Stimulated activated naive B cell treated with anti-CD40 and anti-IgM and Interleukin-4, amounts not matched to agents 10 μg/mL and 1 μg/mL and 100 μg/mL, for 72 hours (primary cell): ENCODE measurements at regions not wholly inside any gene's neighbourhood (a gene's known extent, or its start where the extent isn't known, plus 50 kb on each side); places are given as distances from the start of the nearest gene placed in this dataset.

ENCODE experiments used
- ATAC-seq, 2 donors: fragments of 150-1000 bp; cut with Tn5 transposase; replicated peaks; 2 replicates each; pipeline ENCODE4 v1.10.0; 2021; ENCODE audit warnings: moderate library complexity in 1 of 2
- DNase-seq: peaks from one replicate; pipeline ENCODE4 v3.0.0; 2021
- H3K27ac Mint-ChIP-seq: one replicate; pipeline ENCODE4 v1.8.0; 2022; ENCODE audit warnings: mild to moderate bottlenecking, mixed read lengths
- H3K27me3 Mint-ChIP-seq, 2 donors: one replicate each; pipeline ENCODE4 v1.8.0; 2022; ENCODE audit warnings: mixed read lengths in 2 of 2
- H3K36me3 Mint-ChIP-seq, 2 donors: one replicate each; pipeline ENCODE4 v1.8.0; 2022; ENCODE audit warnings: mixed read lengths in 2 of 2, mild to moderate bottlenecking in 1 of 2
- H3K4me1 Mint-ChIP-seq, 2 donors: one replicate each; pipeline ENCODE4 v1.8.0; 2022; ENCODE audit warnings: mixed read lengths in 2 of 2, mild to moderate bottlenecking in 1 of 2
- H3K4me3 Mint-ChIP-seq, 2 donors: one replicate each; pipeline ENCODE4 v1.8.0; 2022; ENCODE audit warnings: mild to moderate bottlenecking in 2 of 2, mixed read lengths in 2 of 2, moderate library complexity in 1 of 2
- H3K9me3 Mint-ChIP-seq, 2 donors: one replicate each; pipeline ENCODE4 v1.8.0; 2022; ENCODE audit warnings: mixed read lengths in 2 of 2, mild to moderate bottlenecking in 1 of 2

DNA sequence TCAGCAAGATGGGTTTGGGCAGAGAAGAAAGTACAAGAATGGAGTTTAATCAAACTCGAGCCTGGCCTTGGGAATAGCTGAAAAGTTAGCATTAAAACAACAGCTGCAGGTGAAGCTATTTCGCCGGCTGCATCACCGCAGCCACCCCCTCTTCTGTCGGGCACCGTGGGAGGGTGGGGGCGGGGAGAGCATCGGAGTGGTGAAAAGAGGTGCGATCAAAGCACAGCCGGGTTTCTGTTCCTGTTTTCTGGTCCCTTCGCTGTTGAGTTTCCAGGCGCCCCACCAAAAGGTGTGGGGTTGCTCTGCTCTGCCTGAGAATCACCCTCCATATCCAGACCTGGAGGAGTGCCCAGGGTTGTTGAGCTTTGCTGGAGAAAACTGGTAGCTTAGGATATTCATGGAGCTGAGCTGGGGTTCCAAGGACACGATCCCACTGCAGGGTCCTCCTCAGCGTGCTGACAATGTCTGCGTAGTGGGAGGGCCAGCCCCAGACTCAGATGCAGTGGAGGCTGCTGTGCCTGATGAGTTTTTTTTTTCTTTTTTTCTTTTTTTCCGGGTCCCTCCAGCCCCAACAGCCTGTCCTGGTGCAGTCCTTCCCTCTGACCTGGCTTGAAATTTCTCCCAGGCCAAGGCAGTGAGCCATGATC is 127.5 kb upstream of the C1orf174 start:
- Mint-ChIP-seq H3K4me1 (peaks cover 34 to 64% of the 10 kb centered on the region in 2 donors), H3K4me3 (peak overlapping the region; percentile 49 to 57), H3K9me3 (peaks cover 0 to 12% of the 10 kb centered on the region in 2 donors), H3K27ac (peak overlapping the region; percentile 31), H3K36me3 (peaks cover 9% of the 10 kb centered on the region in 2 donors), H3K27me3 (no peaks in the 10 kb centered on the region)
- ATAC-seq (peak; percentile 98), DNase-seq (peak; percentile 78)

GRCh38 chr1:4028139-4028501 is 128.0 kb upstream of the C1orf174 start:
- Mint-ChIP-seq H3K27me3 (peaks cover 0 to 3% of the 10 kb centered on the region in 2 donors), H3K4me3 (peak overlapping the region in 1 of 2 donors; percentile 57), H3K27ac (peak overlapping the region; percentile 31), H3K36me3 (peaks cover 9% of the 10 kb centered on the region in 2 donors), H3K9me3 (peaks cover 0 to 12% of the 10 kb centered on the region in 2 donors), H3K4me1 (peaks cover 39 to 64% of the 10 kb centered on the region in 2 donors)
- no peak for DNase-seq
- ATAC-seq: no peak

- no peak for DNase-seq
- peaks cover 43 to 64% of the 10 kb centered on the region in 2 donors for H3K4me1 Mint-ChIP-seq
- H3K36me3 Mint-ChIP-seq: peaks cover 9% of the 10 kb centered on the region in 2 donors
- peaks cover 0 to 5% of the 10 kb centered on the region in 2 donors for H3K27me3 Mint-ChIP-seq
- peaks cover 0 to 10% of the 10 kb centered on the region in 2 donors for H3K9me3 Mint-ChIP-seq
- no peak overlapping the region for H3K27ac Mint-ChIP-seq
- no peak overlapping the region for H3K4me3 Mint-ChIP-seq
- no peak for ATAC-seq
Observed at GRCh38 chr1:4029376-4029775, 129.3 kb upstream of the C1orf174 start.

GRCh38 chr1:4032571-4032970 is 132.5 kb upstream of the C1orf174 start:
- Mint-ChIP-seq H3K27ac (no peak overlapping the region), H3K27me3 (peaks cover 0 to 5% of the 10 kb centered on the region in 2 donors)

DNA sequence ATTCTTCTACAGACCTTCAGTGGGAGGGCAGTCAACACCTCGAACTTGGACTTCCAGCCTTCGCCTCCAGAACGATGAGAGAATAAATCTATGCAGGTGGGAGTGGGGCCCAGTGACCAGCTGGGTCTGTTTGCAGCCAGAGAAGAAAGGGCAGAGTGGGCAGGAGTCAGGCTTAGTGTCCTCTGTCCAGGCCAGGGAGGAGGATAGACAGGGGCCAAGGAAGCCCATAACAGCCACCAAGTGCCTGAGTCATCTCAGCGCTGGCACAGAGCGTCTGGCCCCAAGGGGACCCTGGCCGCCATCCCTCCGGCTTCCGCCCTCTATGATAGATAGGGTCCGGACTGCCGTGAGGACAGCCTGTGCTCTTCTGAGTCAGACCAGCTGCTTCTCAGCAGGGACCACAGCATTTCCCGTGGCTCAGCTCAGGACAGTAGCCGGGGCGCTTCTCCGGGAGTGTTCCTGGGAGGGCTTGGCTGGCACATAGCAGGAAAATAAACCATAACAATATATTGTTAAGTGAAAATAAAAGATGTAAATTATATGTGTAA is 133.1 kb upstream of the C1orf174 start:
- H3K27ac Mint-ChIP-seq: no peak overlapping the region
- no peak overlapping the region for H3K4me3 Mint-ChIP-seq
- H3K27me3 Mint-ChIP-seq: peaks cover 0 to 5% of the 10 kb centered on the region in 2 donors
- peaks cover 24 to 33% of the 10 kb centered on the region in 2 donors for H3K4me1 Mint-ChIP-seq
- peaks cover 6 to 7% of the 10 kb centered on the region in 2 donors for H3K36me3 Mint-ChIP-seq
- no peak for ATAC-seq
- H3K9me3 Mint-ChIP-seq: peaks cover 0 to 10% of the 10 kb centered on the region in 2 donors
- DNase-seq: no peak

More at GRCh38 chr1:4032571-4032970, 132.5 kb upstream of the C1orf174 start:
- peaks cover 0 to 10% of the 10 kb centered on the region in 2 donors for H3K9me3 Mint-ChIP-seq
- ATAC-seq (no peak), DNase-seq (no peak)
- H3K36me3 Mint-ChIP-seq: peaks cover 6 to 7% of the 10 kb centered on the region in 2 donors
- H3K4me1 Mint-ChIP-seq: peaks cover 30 to 35% of the 10 kb centered on the region in 2 donors
- no peak overlapping the region for H3K4me3 Mint-ChIP-seq

GRCh38 chr1:4033713-4034112 is 133.6 kb upstream of the C1orf174 start:
- Mint-ChIP-seq H3K4me1 (peaks cover 21 to 31% of the 10 kb centered on the region in 2 donors), H3K4me3 (no peak overlapping the region), H3K9me3 (peaks cover 0 to 10% of the 10 kb centered on the region in 2 donors), H3K36me3 (peaks cover 6 to 7% of the 10 kb centered on the region in 2 donors), H3K27me3 (peaks cover 0 to 5% of the 10 kb centered on the region in 2 donors), H3K27ac (no peak overlapping the region)
- ATAC-seq: no peak
- DNase-seq: no peak

- Mint-ChIP-seq H3K4me1 (peaks cover 17 to 24% of the 10 kb centered on the region in 2 donors), H3K27me3 (peaks cover 0 to 5% of the 10 kb centered on the region in 2 donors)
Observed at GRCh38 chr1:4034318-4034887, 134.3 kb upstream of the C1orf174 start.

GRCh38 chr1:4044967-4045366 is 144.9 kb upstream of the C1orf174 start:
- no peak overlapping the region for H3K27ac Mint-ChIP-seq
- H3K4me3 Mint-ChIP-seq: no peak overlapping the region
- H3K36me3 Mint-ChIP-seq: peaks cover 0 to under 1% of the 10 kb centered on the region in 2 donors
- ATAC-seq (peak; percentile 76 to 79), DNase-seq (no peak)
- H3K27me3 Mint-ChIP-seq: peaks cover 0 to 7% of the 10 kb centered on the region in 2 donors
- H3K4me1 Mint-ChIP-seq: peaks cover 38 to 53% of the 10 kb centered on the region in 2 donors
- peaks cover 0 to 5% of the 10 kb centered on the region in 2 donors for H3K9me3 Mint-ChIP-seq

More at GRCh38 chr1:4034318-4034887, 134.3 kb upstream of the C1orf174 start:
- peaks cover 5 to 11% of the 10 kb centered on the region in 2 donors for H3K9me3 Mint-ChIP-seq
- DNase-seq: no peak
- H3K36me3 Mint-ChIP-seq: peaks cover 3 to 11% of the 10 kb centered on the region in 2 donors
- no peak overlapping the region for H3K4me3 Mint-ChIP-seq
- no peak overlapping the region for H3K27ac Mint-ChIP-seq
- no peak for ATAC-seq

DNA sequence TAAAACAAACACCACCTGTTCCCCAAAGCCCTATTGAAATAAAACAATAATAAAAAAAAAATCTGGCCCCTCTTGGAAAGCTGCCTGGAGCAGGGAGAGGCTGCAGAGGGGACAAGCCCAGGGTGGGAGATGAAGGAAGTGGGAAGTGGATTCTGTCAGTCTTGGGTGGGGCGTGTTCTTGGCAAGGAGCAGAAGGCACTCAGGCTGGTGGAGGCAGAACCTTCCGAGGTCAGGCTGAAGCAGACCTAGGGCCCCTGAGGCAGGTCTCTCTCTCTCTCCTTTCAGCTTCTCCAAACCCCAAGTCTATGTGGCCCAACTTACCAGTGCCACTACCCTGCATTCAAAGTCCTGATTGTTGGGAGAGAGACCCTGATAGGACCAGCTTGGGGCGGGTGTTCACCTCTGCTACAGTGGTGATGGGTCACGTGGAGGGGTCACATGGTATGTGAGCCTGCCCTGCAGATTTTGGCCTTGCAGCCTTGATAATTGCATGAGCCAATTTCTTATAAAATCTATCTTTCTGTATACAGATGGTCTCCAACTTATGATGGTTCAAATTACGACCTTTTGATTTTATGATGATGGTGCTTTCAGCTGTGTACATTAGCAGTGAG is 145.4 kb upstream of the C1orf174 start:
- ATAC-seq: peak; percentile 26 to 31

GRCh38 chr1:4046836-4047461 is 146.9 kb upstream of the C1orf174 start:
- Mint-ChIP-seq H3K36me3 (no peaks in the 10 kb centered on the region), H3K9me3 (no peaks in the 10 kb centered on the region), H3K27me3 (peaks cover 0 to 8% of the 10 kb centered on the region in 2 donors), H3K27ac (peak overlapping the region; percentile 51), H3K4me1 (peaks cover 38 to 57% of the 10 kb centered on the region in 2 donors), H3K4me3 (no peak overlapping the region)
- DNase-seq (no peak), ATAC-seq (peak; percentile 53 to 69)

More for the DNA sequence above, 145.4 kb upstream of the C1orf174 start:
- peaks cover 0 to 5% of the 10 kb centered on the region in 2 donors for H3K9me3 Mint-ChIP-seq
- no peaks in the 10 kb centered on the region for H3K36me3 Mint-ChIP-seq
- H3K27me3 Mint-ChIP-seq: peaks cover 0 to 8% of the 10 kb centered on the region in 2 donors
- no peak overlapping the region for H3K4me3 Mint-ChIP-seq
- H3K4me1 Mint-ChIP-seq: peaks cover 38 to 57% of the 10 kb centered on the region in 2 donors
- DNase-seq: no peak
- H3K27ac Mint-ChIP-seq: no peak overlapping the region

DNA sequence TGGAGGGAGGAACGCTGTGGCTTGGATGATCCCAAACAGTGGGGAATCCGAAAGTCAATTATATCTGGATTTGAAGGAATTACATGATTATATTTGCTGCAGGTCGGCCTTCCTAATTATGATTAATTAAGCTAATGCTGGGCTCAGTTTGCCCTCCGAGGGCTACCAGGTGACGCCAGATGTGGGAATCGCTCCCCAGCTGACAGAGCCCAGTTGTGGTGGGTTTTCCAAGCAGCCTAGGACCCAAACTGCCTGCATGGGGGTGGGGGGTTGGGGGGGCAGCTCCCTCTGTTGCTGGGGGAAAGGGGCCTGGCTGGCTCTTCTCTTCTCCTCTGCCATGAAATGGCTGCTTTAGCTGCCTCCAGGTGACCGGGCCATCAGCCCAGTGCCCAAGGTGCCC is 147.6 kb upstream of the C1orf174 start:
- Mint-ChIP-seq H3K9me3 (no peaks in the 10 kb centered on the region), H3K27ac (peak overlapping the region; percentile 51), H3K4me3 (no peak overlapping the region), H3K27me3 (peaks cover 0 to 9% of the 10 kb centered on the region in 2 donors), H3K4me1 (peaks cover 38 to 57% of the 10 kb centered on the region in 2 donors), H3K36me3 (no peaks in the 10 kb centered on the region)
- ATAC-seq (no peak), DNase-seq (no peak)

DNA sequence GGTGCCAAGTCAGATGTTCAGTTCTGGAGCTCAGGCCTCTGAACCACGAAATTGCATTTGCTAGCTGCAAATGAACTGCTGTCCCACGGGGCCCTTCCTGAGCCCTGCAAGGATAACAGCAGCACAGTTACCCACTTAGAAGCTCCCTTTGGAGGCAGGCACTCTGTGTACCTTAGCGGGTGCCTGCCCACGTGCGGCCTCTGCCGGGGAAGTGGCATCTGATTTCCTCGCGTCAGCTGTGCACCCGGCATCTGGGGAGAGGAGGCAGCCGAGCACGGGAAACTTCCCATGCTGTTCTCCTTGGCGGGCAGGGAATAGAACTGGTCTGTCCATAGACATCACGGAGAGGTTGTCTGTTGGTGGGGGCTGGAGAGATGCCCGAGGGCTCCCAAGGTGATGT is 148.0 kb upstream of the C1orf174 start:
- peaks cover 38 to 57% of the 10 kb centered on the region in 2 donors for H3K4me1 Mint-ChIP-seq
- no peaks in the 10 kb centered on the region for H3K9me3 Mint-ChIP-seq
- H3K36me3 Mint-ChIP-seq: no peaks in the 10 kb centered on the region
- DNase-seq (no peak), ATAC-seq (no peak)
- no peak overlapping the region for H3K4me3 Mint-ChIP-seq
- peaks cover 0 to 13% of the 10 kb centered on the region in 2 donors for H3K27me3 Mint-ChIP-seq
- H3K27ac Mint-ChIP-seq: peak overlapping the region; percentile 51

DNA sequence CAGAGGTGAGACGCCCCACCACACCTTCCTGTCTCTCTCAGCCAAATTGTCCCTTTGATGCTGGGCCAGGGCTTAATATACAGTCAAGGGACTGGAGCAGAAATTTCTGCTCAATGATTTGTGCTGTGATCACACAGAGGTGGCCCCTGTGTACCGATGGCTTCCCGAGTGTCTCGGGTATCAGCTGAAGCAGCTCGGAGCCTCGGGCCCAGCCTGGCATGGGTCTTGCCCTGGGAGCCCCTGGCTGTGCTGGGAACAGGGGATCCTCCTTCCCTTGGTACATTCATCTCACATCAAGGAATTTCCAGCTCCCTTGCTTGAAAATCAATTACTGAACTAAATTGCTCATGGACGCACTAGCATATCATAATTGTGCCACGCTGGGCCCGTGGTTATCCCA is 148.8 kb upstream of the C1orf174 start:
- H3K27ac Mint-ChIP-seq: no peak overlapping the region
- no peaks in the 10 kb centered on the region for H3K9me3 Mint-ChIP-seq
- peaks cover 0 to 18% of the 10 kb centered on the region in 2 donors for H3K27me3 Mint-ChIP-seq
- no peaks in the 10 kb centered on the region for H3K36me3 Mint-ChIP-seq
- H3K4me1 Mint-ChIP-seq: peaks cover 36 to 57% of the 10 kb centered on the region in 2 donors
- ATAC-seq (no peak), DNase-seq (no peak)
- no peak overlapping the region for H3K4me3 Mint-ChIP-seq

GRCh38 chr1:4050998-4051397 is 150.9 kb upstream of the C1orf174 start:
- H3K9me3 Mint-ChIP-seq: peaks cover 0 to under 1% of the 10 kb centered on the region in 2 donors
- peaks cover 5 to 18% of the 10 kb centered on the region in 2 donors for H3K27me3 Mint-ChIP-seq
- H3K27ac Mint-ChIP-seq: no peak overlapping the region
- H3K36me3 Mint-ChIP-seq: no peaks in the 10 kb centered on the region
- peaks cover 27 to 41% of the 10 kb centered on the region in 2 donors for H3K4me1 Mint-ChIP-seq
- ATAC-seq (no peak), DNase-seq (no peak)
- no peak overlapping the region for H3K4me3 Mint-ChIP-seq
